Left lung (tissue), 4 donors: ENCODE measurements at regions not wholly inside any gene's neighbourhood (a gene's known extent, or its start where the extent isn't known, plus 50 kb on each side); places are given as distances from the start of the nearest gene placed in this dataset.
"Not testable (repeated sequence)": the region's sequence is repeated elsewhere in the genome, so short reads cannot be mapped to it uniquely, and the experiment has no call there.

Experiments
- ATAC-seq: fragments of 200-7000 bp; cut with Tn5 transposase; one replicate; pipeline ENCODE4 v1.9.1; 2020; ENCODE audit warnings: moderate library complexity
- DNase-seq, 4 donors: peaks; one replicate each; pipeline ENCODE4 v3.0.0-alpha.2; 2013 to 2020
- H3K27ac ChIP-seq, 2 donors: fragments of 200-600 bp; sonication (generic) in 1 of 2; one replicate each; pipeline versions ENCODE4 v1.5.0 to v1.8.0; 2020 to 2021
- H3K27me3 ChIP-seq, 2 donors: fragments of 200-600 bp; sonication (generic) in 1 of 2; one replicate each; pipeline versions ENCODE4 v1.5.0 to v1.8.0; 2020 to 2021
- H3K36me3 ChIP-seq, 2 donors: fragments of 200-600 bp; sonication (generic) in 1 of 2; one replicate each; pipeline versions ENCODE4 v1.5.0 to v1.8.0; 2020 to 2021
- H3K4me1 ChIP-seq, 2 donors: fragments of 200-600 bp; one replicate each; pipeline ENCODE4 v1.8.0; 2021
- H3K4me3 ChIP-seq, 2 donors: fragments of 200-600 bp; sonication (generic) in 1 of 2; one replicate each; pipeline versions ENCODE4 v1.5.0 to v1.8.0; 2020 to 2021; ENCODE audit warnings: mild to moderate bottlenecking in 1 of 2
- H3K9me3 ChIP-seq, 2 donors: fragments of 200-600 bp; sonication (generic) in 1 of 2; one replicate each; pipeline versions ENCODE4 v1.5.0 to v1.8.0; 2020 to 2021
- intact Hi-C, 2 donors: fragments of 100-400 bp; cut with DNase I; formaldehyde crosslinking; loops; one replicate each; pipeline versions ENCODE4 v1.11.2 to v1.14.2; 2022
- TF ChIP-seq, protein P1 (sequence below), 2 donors: fragments of 200-600 bp; sonication (generic) in 1 of 2; IDR thresholded peaks; one replicate each; pipeline versions ENCODE4 v1.5.0 to v1.8.0; 2021; ENCODE audit warnings: antibody characterized with exemption in 2 of 2
- donor health status: DM: no; HTN: yes; CAD: no.
- donor health status: DM: no; HTN: no; CAD: no.

GRCh38 chr10:109765838-109766237 lies 157.5 kb downstream of the XPNPEP1 start:
- TF ChIP-seq, protein P1, sequence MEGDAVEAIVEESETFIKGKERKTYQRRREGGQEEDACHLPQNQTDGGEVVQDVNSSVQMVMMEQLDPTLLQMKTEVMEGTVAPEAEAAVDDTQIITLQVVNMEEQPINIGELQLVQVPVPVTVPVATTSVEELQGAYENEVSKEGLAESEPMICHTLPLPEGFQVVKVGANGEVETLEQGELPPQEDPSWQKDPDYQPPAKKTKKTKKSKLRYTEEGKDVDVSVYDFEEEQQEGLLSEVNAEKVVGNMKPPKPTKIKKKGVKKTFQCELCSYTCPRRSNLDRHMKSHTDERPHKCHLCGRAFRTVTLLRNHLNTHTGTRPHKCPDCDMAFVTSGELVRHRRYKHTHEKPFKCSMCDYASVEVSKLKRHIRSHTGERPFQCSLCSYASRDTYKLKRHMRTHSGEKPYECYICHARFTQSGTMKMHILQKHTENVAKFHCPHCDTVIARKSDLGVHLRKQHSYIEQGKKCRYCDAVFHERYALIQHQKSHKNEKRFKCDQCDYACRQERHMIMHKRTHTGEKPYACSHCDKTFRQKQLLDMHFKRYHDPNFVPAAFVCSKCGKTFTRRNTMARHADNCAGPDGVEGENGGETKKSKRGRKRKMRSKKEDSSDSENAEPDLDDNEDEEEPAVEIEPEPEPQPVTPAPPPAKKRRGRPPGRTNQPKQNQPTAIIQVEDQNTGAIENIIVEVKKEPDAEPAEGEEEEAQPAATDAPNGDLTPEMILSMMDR (IDR thresholded peaks at IDR 0.05) = no peak
- DNase-seq (no peak), ATAC-seq (no peak)
- H3K27me3 ChIP-seq = no peaks in the 10 kb centered on the region
- no peaks in the 10 kb centered on the region for H3K9me3 ChIP-seq
- H3K4me3 ChIP-seq = no peak overlapping the region
- intact Hi-C loops = no loop called here
- H3K4me1 ChIP-seq = no peaks in the 10 kb centered on the region
- H3K27ac ChIP-seq = no peak overlapping the region
- H3K36me3 ChIP-seq = no peaks in the 10 kb centered on the region

DNA sequence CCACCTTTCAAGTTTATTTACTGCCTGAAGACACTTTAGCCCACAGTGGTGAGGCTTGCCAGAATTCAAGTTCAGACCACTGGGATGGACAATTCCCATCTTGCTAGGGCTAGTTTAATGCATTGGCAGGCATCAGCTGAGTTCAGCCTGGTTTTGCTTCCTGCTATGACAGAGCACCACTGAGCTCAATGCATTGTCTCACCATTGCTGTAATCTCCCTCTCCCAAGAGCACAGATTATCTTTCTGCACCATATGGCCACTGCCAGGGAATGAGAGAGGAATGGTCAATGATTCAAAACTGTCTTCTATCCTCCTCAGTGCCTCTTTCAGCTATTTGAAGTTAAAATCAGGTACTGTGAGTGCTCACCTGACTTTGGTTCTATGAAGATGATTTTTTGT lies 160.8 kb downstream of the XPNPEP1 start:
- Histone ChIP-seq H3K4me3 (no peak overlapping the region), H3K9me3 (no peaks in the 10 kb centered on the region), H3K4me1 (no peaks in the 10 kb centered on the region), H3K27me3 (no peaks in the 10 kb centered on the region), H3K36me3 (no peaks in the 10 kb centered on the region), H3K27ac (no peak overlapping the region)
- intact Hi-C loops = no loop called here
- ATAC-seq = no peak
- DNase-seq = no peak
- TF ChIP-seq, protein P1 (IDR thresholded peaks at IDR 0.05) = no peak

DNA sequence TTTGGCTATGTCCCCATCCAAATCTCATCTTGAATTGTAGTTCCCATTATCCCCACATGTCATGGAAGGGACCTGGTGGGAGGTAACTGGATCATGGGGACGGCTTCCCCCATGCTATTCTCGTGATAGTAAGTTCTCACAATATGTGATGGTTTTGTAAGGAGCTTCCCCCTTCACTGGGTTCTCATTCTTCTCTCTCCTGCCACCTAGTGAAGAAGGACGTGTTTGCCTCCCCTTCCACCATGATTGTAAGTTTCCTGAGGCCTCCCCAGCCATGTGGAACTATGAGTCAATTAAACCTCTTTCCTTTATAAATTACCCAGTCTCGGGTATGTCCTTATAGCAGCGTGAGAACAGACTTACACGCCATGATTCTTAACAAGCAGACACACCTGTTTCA lies 165.6 kb downstream of the XPNPEP1 start:
- H3K27me3 ChIP-seq, ATAC-seq, DNase-seq, H3K27ac ChIP-seq, H3K4me1 ChIP-seq, H3K36me3 ChIP-seq, intact Hi-C loops, H3K9me3 ChIP-seq, H3K4me3 ChIP-seq: not testable (repeated sequence)

DNA sequence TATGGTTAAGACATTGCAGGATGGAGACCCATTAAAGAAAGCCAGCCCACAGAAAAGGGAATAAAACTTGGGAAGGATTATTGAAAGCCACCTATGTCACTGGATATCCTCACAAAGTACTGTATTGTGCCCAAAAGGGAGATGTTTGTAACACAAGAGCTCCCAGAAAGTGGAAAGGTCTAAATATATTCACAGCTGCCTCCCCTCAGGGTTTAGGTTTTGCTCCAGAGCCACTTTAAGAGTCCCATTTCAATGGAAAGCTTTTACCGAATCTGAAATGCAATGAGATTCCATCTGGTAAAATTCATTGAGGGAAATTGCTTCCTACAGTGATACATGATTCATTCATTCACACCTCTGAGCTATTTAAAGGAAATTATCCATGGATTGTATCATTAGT lies 176.4 kb downstream of the XPNPEP1 start:
- H3K27ac ChIP-seq = no peak overlapping the region
- TF ChIP-seq, protein P1 (IDR thresholded peaks at IDR 0.05) = no peak
- ATAC-seq = no peak

DNA sequence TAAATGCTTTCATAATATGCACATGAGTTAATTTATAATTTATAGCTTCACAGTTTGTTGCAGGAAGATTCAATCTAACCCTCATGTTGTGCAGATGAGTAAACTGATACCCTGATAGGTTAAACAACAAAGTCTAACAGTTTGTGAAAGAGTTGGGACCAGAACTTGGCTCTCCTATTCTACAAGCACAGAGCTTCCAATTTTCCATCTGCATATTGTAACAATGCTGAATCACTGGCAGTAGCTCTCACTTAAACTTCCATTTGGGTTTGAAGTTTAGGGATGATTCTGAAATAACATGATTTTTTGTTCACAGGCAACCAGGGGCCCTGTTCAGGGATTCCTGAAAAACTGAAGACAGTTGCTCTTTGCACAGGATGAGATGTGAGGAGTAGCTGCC lies 179.3 kb downstream of the XPNPEP1 start:
- Histone ChIP-seq H3K36me3 (no peaks in the 10 kb centered on the region), H3K4me3 (no peak overlapping the region), H3K27me3 (no peaks in the 10 kb centered on the region), H3K9me3 (no peaks in the 10 kb centered on the region), H3K4me1 (no peaks in the 10 kb centered on the region), H3K27ac (no peak overlapping the region)
- TF ChIP-seq, protein P1 (IDR thresholded peaks at IDR 0.05) = no peak
- intact Hi-C loops = no loop called here
- DNase-seq (no peak), ATAC-seq (no peak)

More for the DNA sequence above, 176.4 kb downstream of the XPNPEP1 start:
- Histone ChIP-seq H3K27me3 (no peaks in the 10 kb centered on the region), H3K36me3 (no peaks in the 10 kb centered on the region), H3K4me3 (no peak overlapping the region), H3K4me1 (no peaks in the 10 kb centered on the region), H3K9me3 (no peaks in the 10 kb centered on the region)
- no peak for DNase-seq
- intact Hi-C loops = no loop called here

DNA sequence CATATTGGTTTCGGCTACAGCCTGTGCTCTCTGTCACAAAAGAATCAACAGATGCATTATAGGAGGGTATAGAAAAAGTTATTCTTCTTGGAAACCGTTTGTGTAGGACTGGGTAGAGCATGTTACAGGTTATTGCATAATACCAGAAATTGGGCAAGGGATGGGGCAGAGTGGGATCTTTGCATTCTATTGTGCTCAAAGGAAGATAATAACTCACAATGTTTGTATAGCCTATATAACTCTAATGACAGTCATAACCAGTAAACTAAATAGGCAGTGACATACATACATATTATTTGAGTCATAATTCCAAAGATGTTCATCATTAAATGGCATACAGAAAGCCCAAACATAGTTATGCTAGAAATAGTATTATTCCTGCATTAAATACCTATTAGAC lies 179.7 kb downstream of the XPNPEP1 start:
- ATAC-seq = no peak
- DNase-seq = no peak
- no peaks in the 10 kb centered on the region for H3K9me3 ChIP-seq
- no peak overlapping the region for H3K27ac ChIP-seq
- no peak overlapping the region for H3K4me3 ChIP-seq
- H3K36me3 ChIP-seq = no peaks in the 10 kb centered on the region
- no peaks in the 10 kb centered on the region for H3K27me3 ChIP-seq
- intact Hi-C loops = no loop called here
- TF ChIP-seq, protein P1 (IDR thresholded peaks at IDR 0.05) = no peak
- H3K4me1 ChIP-seq = no peaks in the 10 kb centered on the region
